Activated naive CD4-positive, alpha-beta T cell treated with anti-CD3 and anti-CD28 coated beads, Interleukin-2, amount 50 U/mL, for 16 hours (primary cell): ENCODE measurements at regions not wholly inside any gene's neighbourhood (a gene's known extent, or its start where the extent isn't known, plus 50 kb on each side); places are given as distances from the start of the nearest gene placed in this dataset.

Experiments
- DNase-seq: peaks from one replicate; pipeline ENCODE4 v3.0.0-alpha.2; 2020

- DNase-seq = no peak
These were observed 116.5 kb downstream of the ELAPOR2 start for GRCh38 chr7:86942995-86943394.

GRCh38 chr7:86942081-86942480 is 117.4 kb downstream of the ELAPOR2 start:
- no peak for DNase-seq

- peak; percentile 24 for DNase-seq
These were observed 120.1 kb downstream of the ELAPOR2 start for GRCh38 chr7:86939197-86939814.

- no peak for DNase-seq
These were observed 122.0 kb downstream of the ELAPOR2 start for GRCh38 chr7:86937363-86937878.

GRCh38 chr7:86933295-86933845 is 126.1 kb downstream of the ELAPOR2 start:
- no peak for DNase-seq

GRCh38 chr7:86932038-86932512 is 127.4 kb downstream of the ELAPOR2 start:
- no peak for DNase-seq

- DNase-seq = no peak
These were observed 128.0 kb downstream of the ELAPOR2 start for GRCh38 chr7:86931439-86931838.

GRCh38 chr7:86930554-86931307 is 128.7 kb downstream of the ELAPOR2 start:
- no peak for DNase-seq

GRCh38 chr7:86929293-86930109 is 130.0 kb downstream of the ELAPOR2 start:
- no peak for DNase-seq

GRCh38 chr7:86928308-86928707 is 131.1 kb downstream of the ELAPOR2 start:
- DNase-seq = no peak

- DNase-seq = no peak
These were observed 132.7 kb downstream of the ELAPOR2 start for GRCh38 chr7:86926732-86927131.

- no peak for DNase-seq
These were observed 134.2 kb downstream of the ELAPOR2 start for GRCh38 chr7:86925221-86925620.

- DNase-seq = no peak
These were observed 135.9 kb downstream of the ELAPOR2 start for GRCh38 chr7:86923527-86923926.

- DNase-seq = no peak
These were observed 139.3 kb downstream of the ELAPOR2 start for GRCh38 chr7:86920154-86920553.

GRCh38 chr7:86918245-86918644 is 141.2 kb downstream of the ELAPOR2 start:
- no peak for DNase-seq

GRCh38 chr7:86916277-86916825 is 143.1 kb downstream of the ELAPOR2 start:
- no peak for DNase-seq

GRCh38 chr7:86914551-86914950 is 144.9 kb downstream of the ELAPOR2 start:
- DNase-seq = no peak
